DMS 273 treated with DMSO at 0.1 percent for 48 hours (cell line): ENCODE measurements at regions not wholly inside any gene's neighbourhood (a gene's known extent, or its start where the extent isn't known, plus 50 kb on each side); places are given as distances from the start of the nearest gene placed in this dataset.

ENCODE experiments used
- DNase-seq: peaks from one replicate; lab custom pipeline; 2025; lab: John Stamatoyannopoulos, UW

DNA sequence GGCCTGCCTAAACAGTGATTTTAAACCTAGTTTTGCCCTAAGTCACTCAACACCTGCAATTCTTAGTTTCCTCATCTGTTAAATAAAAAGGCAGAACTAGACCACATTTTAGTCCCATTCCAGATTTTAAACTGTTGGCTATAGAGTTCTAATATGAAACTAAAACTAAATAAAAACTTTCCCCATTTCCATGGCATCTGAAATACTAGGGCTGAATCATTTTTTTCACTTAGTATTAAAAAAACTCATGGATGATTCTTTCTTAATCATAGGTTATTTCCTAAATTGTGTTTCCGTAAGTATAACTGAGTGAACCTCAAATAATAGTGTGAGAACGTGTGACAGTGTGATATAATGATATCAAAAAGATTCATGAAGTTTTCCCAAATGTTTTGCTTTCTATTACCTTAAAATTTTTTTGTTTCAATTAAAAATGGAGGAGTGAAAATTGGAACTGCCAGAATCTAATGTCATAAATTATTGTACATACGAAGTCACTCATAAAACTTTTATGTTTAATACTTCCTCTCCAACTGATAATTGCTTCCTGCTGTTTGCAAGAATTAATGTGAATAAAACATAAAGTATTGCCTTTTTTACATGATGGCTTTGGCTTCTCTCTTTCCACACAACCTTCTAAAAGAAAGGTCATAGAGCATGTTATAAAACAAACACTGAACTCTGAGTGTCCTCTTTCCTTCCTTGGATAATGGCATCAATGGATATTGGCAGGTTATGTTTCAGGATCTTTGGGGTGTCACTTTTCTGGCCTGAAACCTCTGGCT, 315.1 kb upstream of the MME start:
- DNase-seq, result no peak

DNA sequence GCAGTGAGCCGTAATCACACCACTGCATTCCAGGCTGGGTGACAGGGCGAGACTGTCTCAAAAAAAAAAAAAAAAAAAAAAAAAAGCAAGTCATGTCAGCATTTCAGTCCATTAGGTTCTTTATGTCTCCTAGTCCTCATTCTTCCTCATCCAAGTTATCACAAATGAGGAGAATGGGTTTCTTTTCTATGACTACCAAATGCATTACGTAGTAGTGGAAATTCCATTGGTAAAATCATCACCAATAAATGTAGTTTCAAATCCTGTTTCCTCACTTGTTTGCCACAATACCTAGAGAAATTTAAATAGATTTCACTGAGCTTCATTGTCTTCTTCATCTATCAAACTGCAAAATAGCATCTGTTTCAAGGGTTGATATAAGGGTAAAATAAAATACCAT, 317.6 kb upstream of the MME start:
- DNase-seq, result no peak

DNA sequence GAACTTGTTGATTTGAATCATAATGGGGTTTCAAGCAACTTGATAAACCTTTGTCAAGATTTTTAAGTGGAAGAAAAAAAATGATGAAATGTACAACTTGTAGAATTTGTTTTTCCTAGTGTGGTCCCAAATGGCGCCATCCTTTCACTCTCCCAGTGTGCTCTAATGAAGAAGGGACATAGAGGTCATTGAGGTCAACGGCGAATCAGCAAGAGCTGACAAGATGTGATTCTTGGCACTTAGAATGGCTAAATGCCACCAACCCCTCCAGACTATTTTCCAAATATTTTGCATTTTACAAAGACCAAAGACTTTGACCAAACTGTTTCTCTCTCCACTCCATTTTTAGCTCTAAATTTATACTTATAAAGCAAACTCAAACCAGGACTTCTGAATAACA, 320.2 kb upstream of the MME start:
- no peak for DNase-seq

DNA sequence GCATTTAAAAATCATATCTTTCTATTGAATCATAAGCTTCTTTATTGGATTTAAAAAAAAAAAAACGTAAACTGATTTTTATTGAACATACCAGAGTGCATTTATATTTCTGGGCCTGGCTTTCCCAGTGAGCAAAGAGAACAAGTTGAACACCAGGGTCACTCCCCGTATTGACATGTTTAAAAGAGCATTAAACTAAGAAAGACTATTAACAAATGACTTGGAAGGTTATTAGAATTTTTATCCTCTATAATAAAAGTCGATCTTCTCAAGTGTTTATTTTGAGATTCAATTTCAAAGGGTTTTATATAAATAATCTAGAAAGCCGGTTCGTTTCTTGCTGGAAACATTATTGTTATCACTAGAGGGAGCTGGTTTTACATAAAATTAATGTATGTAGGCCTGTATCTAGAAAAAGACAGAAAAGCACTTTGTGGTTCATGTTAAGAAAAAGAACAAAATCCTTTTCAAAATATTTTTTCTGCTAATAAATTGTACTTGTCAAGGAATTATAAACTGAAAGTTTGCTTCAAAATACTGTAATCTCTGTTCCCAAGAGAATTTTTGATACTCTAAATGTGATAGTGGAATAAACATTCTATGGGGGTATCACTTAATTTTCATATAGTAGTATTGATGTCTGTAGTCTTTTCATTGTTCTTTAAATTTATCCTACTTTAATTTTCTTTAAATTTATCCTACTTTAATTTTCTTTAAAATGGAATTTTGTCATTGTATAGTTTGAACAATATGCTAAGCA, 321.8 kb upstream of the MME start:
- DNase-seq, result no peak

DNA sequence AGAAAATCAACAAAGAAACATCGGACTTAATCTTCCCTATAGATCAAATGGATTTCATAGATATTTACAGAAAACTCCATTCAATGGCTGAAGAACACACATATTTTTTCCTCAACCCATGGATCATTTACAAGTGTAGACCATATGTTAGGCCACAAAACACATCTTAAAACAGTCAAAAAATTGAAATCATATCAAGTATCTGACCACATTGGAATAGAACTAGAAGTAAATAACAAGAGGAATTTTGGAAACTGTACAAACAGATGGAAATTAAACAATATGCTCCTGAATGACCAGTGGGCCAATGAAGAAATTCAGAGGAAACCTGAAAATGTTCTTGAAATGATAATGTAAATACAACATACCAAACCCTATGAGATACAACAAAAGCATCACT, 323.1 kb upstream of the GPR149 start:
- no peak for DNase-seq

DNA sequence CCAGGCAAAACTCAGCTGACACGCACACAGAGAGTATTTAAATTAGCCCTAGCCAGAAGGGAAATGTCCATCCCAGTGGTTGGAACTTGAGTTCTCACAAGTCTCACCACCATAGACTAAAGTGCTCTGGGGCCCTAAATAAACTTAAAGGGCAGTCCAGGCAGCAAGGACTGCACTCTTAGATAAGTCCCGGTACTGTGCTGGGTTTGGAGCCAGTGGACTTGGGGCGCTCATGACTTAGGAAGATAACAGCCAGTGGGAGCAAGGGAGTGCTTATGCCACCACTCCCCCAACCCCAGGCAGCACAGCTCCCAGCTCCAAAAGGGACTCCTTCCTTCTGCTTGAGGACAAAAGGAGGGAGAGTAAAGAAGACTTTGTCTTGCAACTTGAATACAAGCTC, 319.5 kb upstream of the GPR149 start:
- DNase-seq, result no peak

DNA sequence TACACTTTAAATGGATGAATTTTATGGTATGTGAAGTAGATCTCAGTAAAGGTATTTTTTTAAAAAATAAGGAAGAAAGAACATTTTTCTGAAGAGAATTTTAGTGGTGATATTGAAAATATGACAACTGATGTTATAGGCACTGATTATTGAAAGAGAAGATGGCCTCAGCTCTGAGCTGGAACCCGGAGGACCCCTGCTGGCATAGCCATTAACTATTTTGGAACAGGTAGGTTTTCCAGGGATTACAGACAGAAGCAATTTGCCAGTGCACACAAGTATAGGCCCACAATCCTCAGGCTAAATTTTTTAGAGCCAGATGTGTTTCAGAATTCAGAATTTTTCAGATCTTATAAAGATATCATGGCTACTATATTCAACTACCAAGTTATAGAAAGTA, 315.9 kb upstream of the GPR149 start:
- no peak for DNase-seq

DNA sequence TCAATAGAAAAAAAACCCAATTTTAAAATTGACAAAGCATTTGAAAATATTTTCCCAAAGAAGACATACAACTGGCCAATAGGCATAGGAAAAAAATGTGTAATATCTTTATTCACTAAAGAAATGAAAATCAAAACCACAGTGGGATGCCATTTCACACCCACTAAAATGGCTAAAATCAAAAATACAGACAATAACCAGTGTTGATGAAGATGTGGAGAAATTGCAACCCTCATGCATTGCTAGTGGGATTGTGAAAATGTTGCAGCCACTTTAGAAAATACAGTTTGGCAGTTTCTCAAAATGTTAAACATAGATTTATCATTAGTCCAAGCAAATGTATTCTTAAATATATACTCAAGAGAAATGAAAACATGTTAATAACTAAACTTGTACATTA, 315.1 kb upstream of the GPR149 start:
- no peak for DNase-seq

DNA sequence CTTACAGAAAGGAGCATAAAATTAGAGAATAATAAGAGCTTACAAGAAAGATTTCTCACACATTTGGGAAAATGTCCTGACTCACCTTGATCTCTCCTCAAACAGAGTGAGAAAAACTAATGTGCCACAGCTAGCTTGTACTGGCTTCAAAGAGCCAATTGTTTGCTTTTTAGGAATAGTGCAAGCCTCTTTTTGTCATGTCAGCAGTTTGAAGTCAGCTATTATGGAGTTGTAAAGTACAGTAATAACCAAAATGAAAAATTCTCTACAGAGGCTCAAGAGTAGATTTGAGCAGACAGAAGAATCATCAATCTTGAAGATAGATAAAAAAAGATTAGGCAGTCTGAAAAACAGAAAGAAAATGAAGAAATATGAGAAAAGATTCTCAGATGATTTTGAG, 313.4 kb upstream of the GPR149 start:
- DNase-seq, result no peak

DNA sequence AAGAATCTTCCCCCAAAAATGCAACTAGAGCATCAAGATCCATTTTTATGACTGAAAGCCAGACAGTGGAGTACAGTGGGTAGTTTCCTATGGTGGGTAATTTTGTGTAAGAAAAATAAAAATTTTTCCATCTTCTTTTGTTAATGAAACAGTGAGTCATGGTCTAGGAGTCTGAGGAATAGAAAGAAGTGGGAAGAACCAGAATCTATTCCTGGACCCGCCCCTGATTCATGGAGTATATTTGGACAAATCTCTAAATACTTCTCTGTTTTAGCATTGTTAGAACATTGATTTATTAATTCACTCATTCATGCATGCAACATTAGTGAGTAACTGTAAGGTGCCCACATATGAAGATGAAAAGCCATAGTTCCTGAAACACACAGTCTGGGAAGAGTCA, 304.5 kb upstream of the GPR149 start:
- DNase-seq, result no peak

DNA sequence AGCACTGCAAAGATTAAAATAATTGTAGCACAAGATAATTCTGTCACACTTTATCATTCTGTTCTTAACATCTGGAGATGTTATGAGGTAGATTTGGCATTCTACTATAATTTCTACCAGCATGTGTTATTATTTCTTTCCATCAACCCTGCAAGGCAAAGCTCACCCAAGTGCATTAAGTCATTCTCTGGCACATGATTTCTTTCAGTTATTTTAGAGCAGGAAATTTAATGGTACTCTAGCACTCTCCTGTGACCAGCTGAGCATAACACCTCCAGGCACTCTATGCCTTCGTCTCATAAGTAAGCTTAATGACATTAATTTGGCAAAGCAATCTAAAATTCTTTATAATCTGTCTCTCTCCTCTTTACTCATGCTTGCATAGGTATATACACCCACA, 300.2 kb upstream of the GPR149 start:
- DNase-seq, result no peak

DNA sequence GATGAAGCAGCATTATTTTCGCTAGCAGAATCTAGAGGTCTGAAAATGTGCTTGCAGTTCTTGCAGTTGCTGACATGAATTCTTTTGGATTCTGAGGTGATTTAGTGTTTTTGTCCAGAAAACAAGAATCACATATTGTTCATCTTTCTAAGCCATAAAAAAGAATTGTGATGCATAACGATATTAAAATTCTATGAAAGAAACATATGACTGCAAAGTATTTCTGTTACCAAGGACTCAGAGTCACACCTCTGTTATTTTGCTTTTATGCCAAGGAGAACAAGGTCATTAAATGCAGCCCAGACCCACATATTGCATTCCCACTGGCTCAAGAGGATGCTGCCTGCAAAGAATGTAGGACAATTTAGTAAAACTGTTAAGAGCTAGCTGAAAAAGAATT, 299.8 kb upstream of the GPR149 start:
- no peak for DNase-seq

DNA sequence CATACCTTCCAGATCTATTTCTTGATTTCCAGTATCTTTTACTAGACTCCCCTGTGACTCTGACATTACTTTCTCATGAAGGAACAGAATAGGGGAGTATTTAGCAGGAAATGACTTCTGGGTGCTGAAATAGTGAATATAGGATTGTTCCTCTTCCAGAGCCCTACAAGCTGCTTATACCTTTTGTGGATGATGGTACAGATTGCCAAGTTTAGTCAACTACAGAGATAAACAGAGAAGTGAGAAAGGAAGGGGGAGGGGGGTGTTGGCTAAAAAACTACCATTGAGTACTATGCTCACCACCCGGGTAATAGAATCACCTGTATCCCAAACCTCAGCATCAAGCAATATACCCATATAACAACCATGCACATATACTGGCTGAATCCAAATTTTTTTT, 298.3 kb upstream of the GPR149 start:
- DNase-seq, result no peak

DNA sequence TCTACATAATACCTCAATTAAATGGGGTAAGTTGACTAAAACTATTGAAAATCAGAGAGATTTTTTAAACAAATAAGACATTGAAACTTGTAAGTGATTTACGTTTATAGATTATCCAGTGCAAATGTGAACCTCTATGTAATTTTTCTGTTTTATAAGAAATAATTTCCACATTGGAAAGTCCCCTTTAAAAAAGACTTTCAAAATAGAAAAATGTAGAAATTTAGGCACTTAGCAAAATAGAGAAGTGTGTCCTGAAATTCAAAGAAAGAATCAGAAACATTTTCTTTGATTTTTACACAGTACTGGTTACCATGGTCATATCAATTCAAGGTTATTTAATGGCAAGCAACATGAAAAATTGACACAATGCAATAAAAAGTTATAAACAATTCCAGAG, 290.9 kb upstream of the GPR149 start:
- no peak for DNase-seq

DNA sequence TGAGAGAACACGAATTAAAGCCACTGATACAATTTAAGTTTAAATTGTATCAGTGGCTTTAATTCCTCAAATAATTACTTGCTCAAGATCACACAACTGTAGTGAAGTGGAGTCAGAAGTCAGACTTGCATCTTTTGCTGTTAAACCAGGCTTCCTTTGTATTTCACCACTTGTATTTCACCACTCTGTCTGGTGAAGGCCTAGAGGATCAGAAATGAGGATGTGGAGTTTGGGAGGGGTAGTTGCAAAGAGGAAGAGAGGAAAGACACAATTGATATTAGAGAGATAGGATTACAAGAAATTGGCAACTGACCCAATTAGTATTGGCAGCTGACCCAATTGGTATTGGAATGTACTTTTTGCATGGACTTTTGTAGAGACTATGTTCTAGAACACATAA, 288.1 kb upstream of the GPR149 start:
- DNase-seq, result no peak

DNA sequence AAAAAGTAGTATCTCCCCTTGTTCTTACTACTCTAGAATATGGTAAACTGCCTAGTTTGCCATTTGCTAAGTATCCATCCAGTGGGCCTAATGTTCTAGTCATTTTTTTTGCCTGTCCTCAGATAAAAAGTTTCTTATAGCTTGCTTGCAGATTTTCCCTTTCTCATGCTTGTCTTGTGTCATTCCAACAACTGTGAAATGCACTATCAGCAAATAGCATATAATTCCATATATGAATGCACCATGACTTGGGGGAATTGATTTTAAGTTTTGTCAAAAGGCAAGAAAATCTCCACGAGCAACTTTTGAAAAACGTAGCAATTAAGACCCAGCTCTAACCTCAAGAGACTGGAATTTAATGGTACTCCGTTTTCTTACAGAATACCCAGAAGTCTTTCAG, 286.2 kb upstream of the GPR149 start:
- no peak for DNase-seq

DNA sequence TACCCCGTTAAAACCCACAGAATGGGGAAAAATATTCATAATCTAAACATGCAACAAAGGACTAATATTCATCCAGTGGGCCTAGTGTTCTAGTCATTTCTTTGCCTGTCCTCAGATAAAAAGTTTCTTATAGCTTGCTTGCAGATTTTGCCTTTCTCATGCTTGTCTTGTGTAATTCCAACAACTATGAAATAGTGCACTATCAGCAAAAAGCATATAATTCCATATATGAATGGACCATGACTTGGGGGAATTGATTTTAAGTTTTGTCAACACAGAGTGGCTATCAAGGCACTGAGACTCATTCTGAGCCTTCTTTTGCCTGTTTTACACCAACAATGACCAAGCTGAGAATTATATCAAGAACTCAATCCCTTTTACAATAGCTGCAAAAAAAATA, 278.6 kb upstream of the GPR149 start:
- DNase-seq, result no peak

DNA sequence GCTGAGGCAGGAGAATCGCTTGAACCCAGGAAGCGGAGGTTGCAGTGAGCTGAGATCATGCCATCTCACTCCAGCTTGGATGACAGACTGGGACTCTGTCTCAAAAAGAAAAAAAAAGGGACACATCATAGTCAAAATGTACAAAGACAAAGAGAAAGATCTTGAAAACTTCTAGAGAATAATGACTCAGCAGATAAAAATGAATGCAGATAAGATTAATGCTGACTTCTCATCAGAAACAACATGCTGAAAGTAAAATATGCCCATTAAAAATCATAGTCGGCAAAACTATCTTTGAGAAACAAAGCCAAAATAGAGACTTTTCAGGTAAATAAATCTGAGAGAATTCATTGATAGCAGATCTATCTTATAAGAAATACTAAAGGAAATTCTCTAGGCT, 271.1 kb upstream of the GPR149 start:
- no peak for DNase-seq

DNA sequence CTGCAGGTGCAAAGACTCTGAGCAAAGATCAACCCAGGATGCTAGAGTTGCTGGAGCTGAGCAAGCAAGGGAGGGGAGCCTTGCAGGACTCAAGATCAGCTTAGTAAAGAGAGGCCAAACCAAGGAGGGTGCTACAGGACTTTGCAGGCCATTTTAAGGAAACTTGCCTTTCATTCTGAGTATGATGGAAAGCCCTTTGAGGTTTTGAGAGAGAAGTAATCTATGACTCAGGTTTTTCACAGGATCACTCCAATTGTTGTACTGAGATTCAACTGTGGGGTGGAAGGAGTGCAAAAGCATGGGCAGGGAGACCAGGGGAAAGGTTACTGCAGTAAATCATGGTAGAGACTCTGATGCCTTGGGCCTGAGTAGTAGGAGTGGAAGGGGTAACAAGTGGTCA, 260.4 kb upstream of the GPR149 start:
- DNase-seq, result no peak

DNA sequence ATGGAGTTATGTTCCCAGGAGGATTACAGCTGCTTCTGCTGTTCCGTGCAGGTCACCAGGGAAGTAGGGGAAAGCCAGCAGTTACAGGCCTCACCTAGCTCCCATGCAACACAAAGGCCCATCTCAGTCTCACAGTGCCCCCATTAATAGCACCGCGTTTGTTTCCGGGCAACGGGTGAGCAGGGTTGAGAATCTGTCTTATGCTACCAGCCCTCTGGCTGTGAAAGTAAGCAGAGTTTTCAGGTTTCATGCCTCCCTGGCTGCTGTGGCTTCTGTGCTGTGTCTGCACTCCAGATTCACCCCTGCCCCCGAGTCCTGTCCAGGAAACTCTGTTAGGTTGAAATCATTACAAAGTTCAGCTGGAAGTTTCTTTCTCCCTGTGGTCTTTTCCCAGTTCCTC, 254.4 kb upstream of the GPR149 start:
- no peak for DNase-seq

DNA sequence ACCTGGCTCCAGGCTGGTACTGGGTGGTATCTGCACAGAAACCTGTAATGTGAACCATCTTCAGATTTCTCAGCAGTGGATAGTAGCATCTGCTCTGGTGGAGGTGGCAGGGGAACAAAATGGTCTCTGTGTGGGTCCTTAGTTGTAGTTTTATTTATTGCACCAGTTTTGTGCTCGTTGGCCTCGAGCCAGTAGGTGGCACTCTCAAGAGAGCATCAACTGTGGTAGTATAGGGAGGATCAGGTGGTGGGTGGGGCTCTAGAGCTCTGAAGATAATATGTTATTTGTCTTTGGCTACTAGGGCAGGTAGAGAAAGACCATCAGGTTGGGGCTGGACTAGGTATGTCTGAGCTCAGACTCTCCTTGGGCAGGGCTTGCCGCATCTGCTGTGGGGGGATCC, 254.0 kb upstream of the GPR149 start:
- no peak for DNase-seq

DNA sequence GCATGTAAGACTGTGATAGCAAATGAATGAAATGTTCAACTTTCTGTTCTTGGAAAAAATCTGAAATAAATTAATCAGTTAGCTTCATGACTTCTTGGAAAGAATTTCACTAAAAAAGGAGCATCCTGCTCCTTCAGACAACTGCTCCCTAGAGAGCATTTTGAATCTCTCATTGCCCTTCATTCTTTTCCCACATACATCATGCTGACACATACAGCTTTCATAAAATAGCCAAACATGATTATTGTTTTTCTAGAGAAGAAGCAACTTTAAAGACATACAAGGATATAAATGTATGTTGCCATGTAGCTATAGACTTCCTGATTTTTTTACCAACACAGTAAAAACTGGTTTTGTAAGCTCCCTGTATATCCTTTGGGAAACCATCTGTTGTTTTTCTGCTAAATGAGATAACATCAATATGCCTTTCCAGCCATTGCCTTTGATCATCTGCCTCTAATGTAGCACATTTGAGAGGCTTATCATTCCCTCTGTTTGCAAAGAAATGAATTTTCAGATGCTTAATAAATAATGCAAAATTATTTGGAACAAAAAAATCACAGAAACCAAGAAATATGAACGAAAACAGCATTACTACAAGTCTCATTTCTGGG, 248.2 kb upstream of the GPR149 start:
- peak; percentile 73 for DNase-seq

DNA sequence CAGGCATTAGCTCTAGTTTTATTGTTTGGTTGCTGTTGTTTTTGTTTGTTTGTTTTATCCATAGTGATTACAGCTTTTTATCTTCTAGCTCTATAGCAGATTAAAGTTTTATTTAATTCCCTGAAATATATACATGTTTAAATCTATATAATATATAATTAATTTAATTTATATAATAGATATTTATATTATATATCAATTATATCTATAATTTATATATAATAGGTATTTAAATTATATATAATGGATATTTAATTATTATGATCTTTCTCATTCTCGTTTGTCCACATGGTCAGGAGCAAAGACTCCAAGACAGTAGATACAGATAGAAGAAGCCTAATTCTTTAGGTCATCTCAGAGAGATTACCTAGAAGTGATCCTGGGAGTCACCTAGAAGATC, 238.8 kb upstream of the GPR149 start:
- no peak for DNase-seq
